A549 (cell line): ENCODE measurements at regions not wholly inside any gene's neighbourhood (a gene's known extent, or its start where the extent isn't known, plus 50 kb on each side); places are given as distances from the start of the nearest gene placed in this dataset.

Experiments used
- ATAC-seq, 2 experiments: fragments of 200-7000 bp in 1 of 2; fragments of >200 bp in 1 of 2; cut with Nextera tagmentation in 1 of 2; cut with Tn5 transposase in 1 of 2; 3 replicates each; pipeline versions ENCODE4 v1.8.0 to v1.9.1; 2018 to 2020; ENCODE audit warnings: mild to moderate bottlenecking in 1 of 2, moderate library complexity in 1 of 2
- CTCF ChIA-PET: fragments of 300-600 bp; sonication (Branson Sonifier 250); formaldehyde crosslinking; extraction: SDS; loops from one replicate; lab custom pipeline; 2021; ENCODE audit warnings: antibody characterized with exemption, inconsistent platforms; lab: Yijun Ruan, JAX
- POLR2A ChIA-PET: fragments of 350-600 bp; formaldehyde crosslinking; extraction: SDS; loops from one replicate; lab custom pipeline; 2021; ENCODE audit warnings: antibody characterized with exemption, inconsistent platforms; lab: Yijun Ruan, JAX
- DNase-seq, 2 experiments: peaks; one replicate each; pipeline versions ENCODE4 v3.0.0 to v3.0.0-alpha.2; 2011 to 2016; ENCODE audit warnings: low read depth in 1 of 2, low spot score in 1 of 2
- FAIRE-seq: peaks from 2 replicates; lab custom pipeline; 2011; peaks lifted over from hg19 to GRCh38; lab: Jason Lieb, UNC
- H3K27ac ChIP-seq, 2 experiments: fragments of >200 bp; sonication (Bioruptor Twin); formaldehyde crosslinking; 3 replicates each; pipeline ENCODE4 v1.5.1; 2016 to 2017
- H3K4me1 ChIP-seq: fragments of >200 bp; sonication (Bioruptor Twin); formaldehyde crosslinking; 3 replicates; pipeline ENCODE4 v1.6.1; 2016
- H3K4me2 ChIP-seq: fragments of >200 bp; sonication (Bioruptor Twin); formaldehyde crosslinking; 3 replicates; pipeline ENCODE4 v1.6.1; 2016
- H3K4me3 ChIP-seq: fragments of >200 bp; sonication (Bioruptor Twin); formaldehyde crosslinking; 3 replicates; pipeline ENCODE4 v1.5.1; 2016
- H3K9me3 ChIP-seq: fragments of >200 bp; sonication (Bioruptor Twin); formaldehyde crosslinking; 3 replicates; pipeline ENCODE4 v1.6.1; 2016
- CBX8 ChIP-seq: fragments of 200-600 bp; sonication (generic); IDR thresholded peaks from 2 replicates; pipeline ENCODE4 v1.6.1; 2016
- E2F6 ChIP-seq: IDR thresholded peaks from 2 replicates; pipeline ENCODE4 v1.6.1; 2012; ENCODE audit warnings: low read depth, borderline replicate concordance
- EHF ChIP-seq: fragments of 250-450 bp; sonication (Bioruptor Pico); IDR thresholded peaks from 2 replicates; pipeline ENCODE4 v1.5.0; 2020; ENCODE audit warnings: mild to moderate bottlenecking
- EHMT2 ChIP-seq: fragments of 200-600 bp; sonication (generic); IDR thresholded peaks from 2 replicates; pipeline ENCODE4 v1.6.1; 2016; ENCODE audit warnings: antibody characterized with exemption, low read depth, mild to moderate bottlenecking, moderate library complexity
- HOXA7 ChIP-seq: fragments of 250-450 bp; sonication (Bioruptor Pico); IDR thresholded peaks from 2 replicates; pipeline ENCODE4 v1.5.0; 2020; ENCODE audit warnings: mild to moderate bottlenecking, moderate library complexity
- HOXB13 ChIP-seq: fragments of 250-450 bp; sonication (Bioruptor Pico); IDR thresholded peaks from 2 replicates; pipeline ENCODE4 v1.5.0; 2020; ENCODE audit warnings: low read depth, mild to moderate bottlenecking, moderate library complexity
- HOXB5 ChIP-seq: fragments of 250-450 bp; sonication (Bioruptor Pico); IDR thresholded peaks from 2 replicates; pipeline ENCODE4 v1.5.0; 2020; ENCODE audit warnings: mild to moderate bottlenecking, moderate library complexity
- JUNB ChIP-seq: fragments of >200 bp; sonication (Bioruptor Twin); formaldehyde crosslinking; IDR thresholded peaks from 2 replicates; pipeline ENCODE4 v1.6.1; 2016
- KDM5A ChIP-seq: fragments of 200-600 bp; sonication (generic); IDR thresholded peaks from 2 replicates; pipeline ENCODE4 v1.6.1; 2016; ENCODE audit warnings: antibody characterized with exemption, mild to moderate bottlenecking
- MAFK ChIP-seq: fragments of 450-650 bp; IDR thresholded peaks from 2 replicates; pipeline ENCODE4 v1.6.1; 2014; ENCODE audit not compliant: partially characterized antibody
- MYC ChIP-seq: IDR thresholded peaks from 2 replicates; pipeline ENCODE4 v1.6.1; 2012; ENCODE audit warnings: mild to moderate bottlenecking, inconsistent platforms, low read length, improper control_type of control experiment, borderline replicate concordance
- NFE2L2 ChIP-seq: fragments of 150-350 bp; conservative IDR thresholded peaks from 2 replicates; pipeline ENCODE4 v1.6.1; 2014; ENCODE audit warnings: low read length
- PBX3 ChIP-seq: IDR thresholded peaks from 2 replicates; pipeline ENCODE4 v1.6.1; 2012
- PHF8 ChIP-seq: fragments of 200-600 bp; sonication (generic); IDR thresholded peaks from 2 replicates; pipeline ENCODE4 v1.6.1; 2016; ENCODE audit warnings: low read depth, mild to moderate bottlenecking, antibody characterized with exemption, moderate library complexity, borderline replicate concordance
- RAD21 ChIP-seq, 2 experiments: fragments of >200 bp in 1 of 2; sonication (Bioruptor Twin) in 1 of 2; formaldehyde crosslinking in 1 of 2; IDR thresholded peaks in 1 of 2; conservative IDR thresholded peaks in 1 of 2; 2 replicates in 1 of 2; 3 replicates in 1 of 2; pipeline ENCODE4 v1.6.1; 2012 to 2018; ENCODE audit warnings: inconsistent platforms in 1 of 2
- RCOR1 ChIP-seq: fragments of 150-350 bp; IDR thresholded peaks from 2 replicates; pipeline ENCODE4 v1.6.1; 2014; ENCODE audit warnings: antibody characterized with exemption, low read length, low read depth
- REST ChIP-seq: fragments of 200-600 bp; sonication (generic); IDR thresholded peaks from 2 replicates; pipeline ENCODE4 v1.6.1; 2016; ENCODE audit warnings: antibody characterized with exemption, mild to moderate bottlenecking, moderate library complexity
- RNF2 ChIP-seq: fragments of 200-600 bp; sonication (generic); IDR thresholded peaks from 2 replicates; pipeline ENCODE4 v1.6.1; 2016; ENCODE audit warnings: low read depth, mild to moderate bottlenecking, antibody characterized with exemption, moderate library complexity, borderline replicate concordance
- TP53 ChIP-seq: fragments of 250-450 bp; sonication (Bioruptor Pico); IDR thresholded peaks from 2 replicates; pipeline ENCODE4 v1.5.0; 2021; ENCODE audit warnings: mild to moderate bottlenecking, moderate library complexity
- ZSCAN20 ChIP-seq: fragments of 250-450 bp; sonication (Bioruptor Pico); IDR thresholded peaks from 2 replicates; pipeline ENCODE4 v1.8.0; 2022; ENCODE audit warnings: mild to moderate bottlenecking, moderate library complexity
- WGBS: methylation state at CpG from one replicate; pipeline ENCODE4 v1.1.6; 2017; ENCODE audit errors: missing lambda C conversion rate; 5-methylcytosine and 5-hydroxymethylcytosine counted together
- TF ChIP-seq, protein P1 (sequence below): fragments of 250-450 bp; sonication (Bioruptor Pico); IDR thresholded peaks from 2 replicates; pipeline ENCODE4 v1.5.0; 2021; ENCODE audit warnings: mild to moderate bottlenecking, moderate library complexity, borderline replicate concordance
- TF ChIP-seq, protein P2 (sequence below): fragments of >200 bp; sonication (Bioruptor Twin); formaldehyde crosslinking; IDR thresholded peaks from 2 replicates; pipeline ENCODE4 v1.6.1; 2016

DNA sequence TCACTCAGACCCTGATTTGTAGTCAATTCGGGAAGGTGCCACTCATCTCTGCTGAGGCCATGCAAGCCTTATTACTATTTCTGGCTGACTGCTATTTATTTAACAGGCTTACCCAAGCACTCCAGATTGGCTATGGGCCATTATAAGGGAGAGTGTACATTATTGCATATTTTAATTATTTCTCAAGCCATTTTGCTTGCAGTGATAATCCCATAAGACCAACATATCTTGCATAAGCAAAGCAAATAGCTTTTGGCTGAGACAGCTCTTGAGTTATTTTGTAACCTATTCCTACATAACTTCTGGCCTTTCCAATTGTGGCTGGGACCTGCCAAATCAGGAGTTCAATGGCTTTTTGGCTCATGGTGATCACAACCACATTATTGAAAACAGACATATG, 509.6 kb upstream of the USP15 start:
- no peak overlapping the region for H3K4me3 ChIP-seq
- no peak overlapping the region for H3K4me2 ChIP-seq
- TF ChIP-seq HOXA7 (CRISPR knock-in tag) (no peak), NFE2L2 (no peak), HOXB5 (CRISPR knock-in tag) (no peak), MYC (no peak), RNF2 (no peak), E2F6 (no peak), PHF8 (no peak)
- no peaks in the 10 kb centered on the region for H3K9me3 ChIP-seq
- FAIRE-seq (no peak), DNase-seq (no peak), ATAC-seq (no peak)
- ChIA-PET CTCF (interaction anchor here (0.8 kb wide), 1 partner anchor 373 kb away, joined by 3 read pairs; no protein-coding TSS in a partner anchor), POLR2A (no interaction called here)
- H3K4me1 ChIP-seq: no peaks in the 10 kb centered on the region
- no peak overlapping the region for H3K27ac ChIP-seq
- 0% methylated on average over 1 of the region's 1 CpG for WGBS

GRCh38 chr12:61754214-61754613, 506.0 kb upstream of the USP15 start:
- 28% methylated on average over 1 of the region's 1 CpG for WGBS
- Histone ChIP-seq H3K4me1 (no peaks in the 10 kb centered on the region), H3K27ac (no peak overlapping the region), H3K4me3 (no peak overlapping the region), H3K9me3 (no peaks in the 10 kb centered on the region), H3K4me2 (no peak overlapping the region)
- FAIRE-seq (no peak), DNase-seq (no peak), ATAC-seq (no peak)
- ChIA-PET CTCF (no interaction called here), POLR2A (no interaction called here)
- TF ChIP-seq MAFK: no peak
- no peak for TF ChIP-seq RCOR1
- no peak for TF ChIP-seq NFE2L2
- no peak for TF ChIP-seq ZSCAN20 (CRISPR knock-in tag)
- TF ChIP-seq, protein P1, sequence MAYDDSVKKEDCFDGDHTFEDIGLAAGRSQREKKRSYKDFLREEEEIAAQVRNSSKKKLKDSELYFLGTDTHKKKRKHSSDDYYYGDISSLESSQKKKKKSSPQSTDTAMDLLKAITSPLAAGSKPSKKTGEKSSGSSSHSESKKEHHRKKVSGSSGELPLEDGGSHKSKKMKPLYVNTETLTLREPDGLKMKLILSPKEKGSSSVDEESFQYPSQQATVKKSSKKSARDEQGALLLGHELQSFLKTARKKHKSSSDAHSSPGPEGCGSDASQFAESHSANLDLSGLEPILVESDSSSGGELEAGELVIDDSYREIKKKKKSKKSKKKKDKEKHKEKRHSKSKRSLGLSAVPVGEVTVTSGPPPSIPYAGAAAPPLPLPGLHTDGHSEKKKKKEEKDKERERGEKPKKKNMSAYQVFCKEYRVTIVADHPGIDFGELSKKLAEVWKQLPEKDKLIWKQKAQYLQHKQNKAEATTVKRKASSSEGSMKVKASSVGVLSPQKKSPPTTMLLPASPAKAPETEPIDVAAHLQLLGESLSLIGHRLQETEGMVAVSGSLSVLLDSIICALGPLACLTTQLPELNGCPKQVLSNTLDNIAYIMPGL (CRISPR knock-in tag): no peak
- no peak for TF ChIP-seq HOXB13
- no peak for TF ChIP-seq KDM5A
- TF ChIP-seq JUNB: no peak
- no peak for TF ChIP-seq PBX3
- TF ChIP-seq EHMT2: no peak
- no peak for TF ChIP-seq EHF (CRISPR knock-in tag)
- TF ChIP-seq REST: no peak
- no peak for TF ChIP-seq RAD21 (conservative IDR thresholded peaks at IDR 0.05 in 1 of 2, IDR thresholded peaks at IDR 0.05 in 1 of 2)
- no peak for TF ChIP-seq CBX8
- TF ChIP-seq TP53 (CRISPR knock-in tag): no peak
- TF ChIP-seq, protein P2, sequence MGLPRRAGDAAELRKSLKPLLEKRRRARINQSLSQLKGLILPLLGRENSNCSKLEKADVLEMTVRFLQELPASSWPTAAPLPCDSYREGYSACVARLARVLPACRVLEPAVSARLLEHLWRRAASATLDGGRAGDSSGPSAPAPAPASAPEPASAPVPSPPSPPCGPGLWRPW: no peak
- TF ChIP-seq HOXB5 (CRISPR knock-in tag): no peak
- TF ChIP-seq HOXA7 (CRISPR knock-in tag): no peak
